DMS153 treated with DMSO at 0.1 percent for 48 hours (cell line): ENCODE measurements at regions not wholly inside any gene's neighbourhood (a gene's known extent, or its start where the extent isn't known, plus 50 kb on each side); places are given as distances from the start of the nearest gene placed in this dataset.

ENCODE experiments used
- DNase-seq: peaks from one replicate; lab custom pipeline; 2025; ENCODE audit not compliant: unreplicated experiment; lab: John Stamatoyannopoulos, UW

DNA sequence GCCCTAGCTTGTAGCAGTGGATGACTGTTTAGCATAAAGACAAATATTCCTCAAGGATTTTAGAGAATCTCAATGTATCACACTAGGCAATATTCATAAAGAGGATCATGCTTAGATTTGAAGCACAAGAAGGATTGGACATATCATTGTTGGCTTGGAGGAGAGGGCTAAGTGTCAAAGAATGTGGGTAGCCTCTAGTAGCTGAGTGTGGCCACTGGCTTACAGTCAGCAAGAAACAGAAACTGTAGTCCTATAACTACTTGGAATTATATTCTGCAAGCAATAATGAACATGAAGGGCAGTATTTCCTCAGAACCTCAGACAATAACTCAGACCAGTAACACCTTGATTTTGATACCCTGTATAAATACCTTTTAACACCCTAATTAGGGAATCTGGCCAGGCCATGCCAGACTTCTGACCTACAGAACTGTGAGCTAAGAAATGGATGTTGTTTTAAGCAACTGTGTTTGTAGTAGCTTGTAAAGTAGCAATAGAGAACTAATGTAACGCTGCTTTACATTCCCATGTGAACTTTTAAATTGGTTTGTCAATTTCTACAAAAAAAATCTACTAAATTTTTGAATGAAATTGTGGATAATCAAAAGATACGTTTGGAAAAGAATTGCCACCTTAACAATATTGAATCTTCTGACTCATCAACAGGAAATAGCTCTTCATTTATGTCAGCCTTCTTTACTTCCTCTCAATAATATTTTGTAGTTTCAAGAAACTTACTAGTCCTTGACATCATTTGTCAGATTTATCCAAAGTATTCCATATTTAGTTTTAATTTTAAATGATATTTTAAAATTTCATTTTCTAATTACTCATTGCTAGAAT is 65.2 kb upstream of the RSPO3 start:
- no peak for DNase-seq

DNA sequence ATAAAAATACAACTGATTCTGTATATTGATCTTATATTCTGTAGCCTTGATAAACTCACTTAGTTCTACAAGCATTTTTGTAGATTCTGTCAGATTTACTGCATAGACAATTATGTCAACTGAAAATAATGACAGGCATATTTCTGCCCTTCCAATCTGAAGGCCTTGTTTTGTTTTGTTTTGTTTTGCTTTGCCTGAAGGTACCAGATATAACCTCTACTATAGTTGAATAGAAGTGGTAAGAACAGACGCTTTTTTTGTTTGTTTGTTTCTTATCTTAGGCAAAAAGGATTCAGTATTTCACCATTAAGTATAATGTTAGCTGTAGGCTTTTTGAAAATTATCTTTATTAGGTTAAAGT is 64.6 kb upstream of the RSPO3 start:
- no peak for DNase-seq

DNA sequence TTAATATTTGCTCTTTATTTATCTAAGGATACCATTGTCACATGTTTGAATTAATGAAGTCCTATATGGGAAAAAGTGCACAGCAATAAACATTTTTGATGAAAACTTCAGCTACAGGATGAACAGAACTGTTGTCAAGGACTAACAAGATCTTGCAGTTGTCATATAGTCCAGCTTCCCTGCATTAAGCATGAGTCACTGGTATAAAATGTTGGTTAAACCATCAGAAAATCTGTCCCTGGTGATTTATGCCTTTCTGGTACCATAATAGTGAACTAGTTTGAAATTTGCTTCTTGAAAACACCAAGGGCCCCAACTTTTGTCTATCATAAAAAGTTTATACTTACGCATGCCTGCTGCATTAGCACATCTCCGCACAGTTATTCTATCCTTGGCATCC is 60.4 kb upstream of the RSPO3 start:
- DNase-seq: no peak

DNA sequence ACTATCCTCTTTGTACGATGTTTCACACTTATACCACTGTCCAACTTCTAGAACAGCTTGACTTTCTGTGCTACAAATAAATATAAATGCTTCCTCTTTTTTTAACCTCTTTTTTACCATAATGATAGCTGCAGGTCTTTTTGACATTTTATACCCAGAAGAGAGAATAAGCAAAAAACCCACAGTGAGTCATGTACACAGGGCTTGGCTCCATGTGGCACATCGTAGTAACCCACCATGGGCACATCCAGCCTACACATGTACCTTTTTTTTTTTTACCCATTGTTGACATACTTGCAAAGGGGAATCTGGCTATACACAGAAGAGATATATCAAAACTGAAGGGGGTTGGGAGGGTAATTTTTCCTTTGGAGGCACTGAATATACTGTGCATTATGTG is 59.5 kb upstream of the RSPO3 start:
- DNase-seq: no peak
